HG03108 (cell line): ENCODE measurements at regions not wholly inside any gene's neighbourhood (a gene's known extent, or its start where the extent isn't known, plus 50 kb on each side); places are given as distances from the start of the nearest gene placed in this dataset.

Experiments used
- ATAC-seq: cut with Tn5 transposase; IDR thresholded peaks from one replicate; pipeline ENCODE4 v1.9.1; 2021; ENCODE audit warnings: moderate library complexity; ENCODE audit not compliant: unreplicated experiment

DNA sequence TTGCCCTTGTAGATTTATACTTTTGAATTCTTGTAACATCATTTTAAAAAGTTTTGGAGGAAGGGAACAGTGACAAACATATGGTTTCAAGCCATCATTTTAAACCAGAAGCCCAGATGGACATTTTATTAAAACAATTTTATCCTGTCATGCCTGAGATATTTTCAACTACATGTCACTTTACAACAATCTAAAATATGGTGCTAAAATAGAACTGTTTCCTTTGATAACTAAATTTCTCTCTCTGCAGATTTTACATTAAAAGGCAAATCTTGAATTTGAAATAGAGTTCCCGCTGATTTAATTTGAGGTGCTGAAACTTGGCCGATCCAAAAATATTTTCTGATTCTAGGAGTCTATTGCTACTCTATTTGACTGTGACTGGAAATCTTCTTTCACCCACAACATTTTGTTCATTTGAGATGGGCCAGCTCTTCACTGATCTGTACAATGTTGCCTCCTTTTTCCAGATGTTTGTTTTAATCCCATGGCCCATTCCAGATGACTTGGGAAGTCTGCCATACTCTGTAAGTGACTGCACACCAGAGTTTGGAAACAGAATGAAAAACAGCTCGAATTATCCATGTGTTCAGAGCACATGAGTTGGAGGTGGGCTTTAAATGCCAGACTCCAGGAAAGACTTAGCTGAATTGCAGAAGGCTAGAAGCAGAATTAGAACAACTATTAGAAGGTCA is 402.5 kb downstream of the TMEM135 start:
- no peak for ATAC-seq

DNA sequence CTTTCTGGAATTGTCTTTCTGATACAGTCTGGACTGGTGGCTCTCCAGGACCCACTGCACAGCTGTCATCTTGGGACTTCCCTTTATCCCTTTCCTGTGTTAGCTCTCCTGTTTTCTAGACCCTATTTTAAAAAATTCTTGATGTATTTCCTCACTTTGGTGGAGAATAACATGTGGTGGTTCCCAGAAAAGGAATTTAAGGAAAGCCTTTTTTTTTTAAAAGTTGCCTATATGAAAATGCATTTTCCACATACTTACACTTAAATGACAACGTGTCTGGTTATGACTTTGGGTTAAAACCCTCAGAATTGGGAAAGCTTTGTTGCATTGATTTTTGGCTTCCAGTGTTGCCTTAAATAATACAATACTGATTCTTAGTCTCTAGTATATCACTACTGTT is 400.7 kb downstream of the TMEM135 start:
- ATAC-seq, result no peak

- ATAC-seq, result no peak
Measured at GRCh38 chr11:87437844-87438223, 400.1 kb downstream of the TMEM135 start.

GRCh38 chr11:87437133-87437843 is 399.6 kb downstream of the TMEM135 start:
- ATAC-seq, result no peak

DNA sequence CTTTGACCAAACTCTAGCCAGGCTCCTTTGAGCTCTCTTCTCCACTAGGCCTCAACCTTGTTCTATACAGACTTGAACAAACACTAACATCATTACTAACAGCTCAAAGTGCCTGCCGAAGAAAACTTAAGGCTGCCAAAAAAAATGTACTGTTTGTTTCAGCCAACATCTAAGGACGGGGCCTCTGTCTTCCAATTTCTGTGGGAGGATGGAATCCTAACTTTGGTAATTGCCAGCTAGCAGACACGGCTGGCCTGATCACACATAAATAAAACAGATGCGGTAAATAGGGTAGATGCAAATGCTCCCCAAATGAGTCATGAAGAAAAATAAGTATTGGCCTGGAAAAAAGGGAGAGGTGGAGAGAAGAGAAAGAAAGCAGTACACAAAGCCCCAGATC is 394.3 kb downstream of the TMEM135 start:
- no peak for ATAC-seq

DNA sequence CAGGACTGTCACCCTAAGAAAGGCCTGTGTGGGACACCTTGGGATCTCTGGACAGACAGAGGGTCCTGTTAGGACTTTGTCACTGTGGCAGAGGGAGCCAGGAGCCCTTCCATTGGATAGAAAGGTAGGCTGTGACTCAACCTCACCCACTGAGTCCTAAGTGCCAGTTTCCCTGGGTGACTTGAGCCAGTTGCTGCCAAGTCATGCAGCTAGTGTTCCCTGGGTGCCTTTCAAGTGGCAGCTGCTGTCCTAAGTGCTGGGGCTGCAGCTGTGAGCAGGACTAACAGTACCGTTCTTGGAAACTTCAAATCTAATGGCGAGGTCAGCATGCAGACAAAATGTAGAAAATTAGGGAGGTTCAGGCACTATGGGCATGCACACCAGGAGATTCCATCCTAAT is 393.7 kb downstream of the TMEM135 start:
- ATAC-seq, result no peak

DNA sequence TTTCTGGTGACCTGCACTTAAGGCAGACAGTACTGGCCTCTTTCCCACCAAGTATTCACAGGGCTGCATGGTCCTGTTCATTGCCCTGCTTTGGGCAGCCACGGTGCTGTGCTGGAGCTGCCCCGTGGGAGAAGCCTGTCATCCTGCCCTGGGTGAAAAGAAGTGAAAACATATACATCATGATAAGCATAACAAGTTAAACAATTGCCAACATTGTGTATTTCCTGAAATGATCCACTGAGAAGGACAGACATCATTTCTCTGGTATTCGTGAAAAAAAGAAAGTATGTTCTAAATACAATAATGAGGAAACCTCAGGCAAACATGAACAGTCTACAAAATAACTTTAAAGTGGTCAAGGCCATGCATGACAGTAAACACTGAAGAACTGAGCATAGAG is 393.1 kb downstream of the TMEM135 start:
- no peak for ATAC-seq

GRCh38 chr11:87429996-87430395 is 392.3 kb downstream of the TMEM135 start:
- no peak for ATAC-seq

DNA sequence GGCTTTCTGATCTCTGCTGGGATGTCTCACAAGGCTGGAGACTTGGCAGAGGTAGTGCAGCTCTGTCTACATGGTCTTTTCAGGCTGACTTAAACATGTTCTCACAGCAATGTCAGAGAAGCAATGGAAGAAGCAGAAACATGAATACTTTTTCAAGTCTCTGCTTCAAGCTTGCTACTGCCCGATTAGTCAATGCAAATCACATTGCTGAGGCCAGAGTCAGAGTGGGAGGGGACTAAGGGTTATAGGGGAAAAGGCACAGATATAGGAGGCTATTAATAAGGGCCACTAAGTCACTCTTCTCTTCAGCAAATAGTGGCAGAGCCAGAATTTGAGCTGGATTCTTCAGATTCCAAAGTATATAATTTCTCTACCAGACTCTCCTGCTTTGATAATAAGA is 390.5 kb downstream of the TMEM135 start:
- no peak for ATAC-seq

DNA sequence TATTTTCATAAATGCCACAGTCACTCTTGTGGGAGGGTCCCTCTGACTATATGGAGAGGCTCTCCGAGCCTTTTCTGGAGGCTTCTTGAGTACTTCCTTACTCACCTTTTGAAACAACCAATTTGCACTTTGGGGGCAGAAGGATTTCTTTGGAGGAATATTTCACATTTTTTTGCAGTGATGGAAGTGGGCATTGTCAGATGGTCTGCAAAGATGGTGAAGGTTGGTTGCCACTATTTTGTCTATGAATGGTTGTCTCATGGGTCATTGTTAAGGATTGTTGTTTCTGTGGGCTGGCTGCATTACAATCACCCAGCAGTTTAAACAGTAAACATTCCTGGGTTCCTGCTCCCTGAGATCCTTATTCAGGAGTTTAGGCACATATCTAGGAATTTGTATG is 388.2 kb downstream of the TMEM135 start:
- no peak for ATAC-seq

GRCh38 chr11:87425391-87425790 is 387.7 kb downstream of the TMEM135 start:
- ATAC-seq, result no peak

- no peak for ATAC-seq
Measured at GRCh38 chr11:87423161-87423560, 385.4 kb downstream of the TMEM135 start.

- ATAC-seq, result no peak
Measured at GRCh38 chr11:87422566-87422965, 384.8 kb downstream of the TMEM135 start.

DNA sequence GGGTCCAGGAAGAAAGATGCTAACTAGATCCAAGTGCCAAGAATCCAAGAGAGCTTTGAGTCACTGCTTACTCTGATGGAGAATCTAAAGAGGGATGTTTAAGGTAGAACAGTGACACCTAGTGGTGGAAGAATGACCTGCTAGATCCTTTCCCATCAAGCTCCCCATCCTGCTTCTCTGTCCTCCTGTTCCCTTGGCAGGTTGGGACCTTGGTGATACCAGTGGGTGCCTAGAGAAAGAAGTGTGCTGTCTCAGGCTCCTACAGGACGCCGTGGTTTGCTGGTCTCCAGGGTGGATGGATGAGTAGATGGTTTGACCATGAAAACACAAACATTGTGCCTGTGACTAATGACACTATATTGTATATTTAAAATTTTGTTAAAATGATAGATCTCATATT is 383.7 kb downstream of the TMEM135 start:
- peak; percentile 69 for ATAC-seq

- no peak for ATAC-seq
Measured at GRCh38 chr11:87417951-87418350, 380.2 kb downstream of the TMEM135 start.

DNA sequence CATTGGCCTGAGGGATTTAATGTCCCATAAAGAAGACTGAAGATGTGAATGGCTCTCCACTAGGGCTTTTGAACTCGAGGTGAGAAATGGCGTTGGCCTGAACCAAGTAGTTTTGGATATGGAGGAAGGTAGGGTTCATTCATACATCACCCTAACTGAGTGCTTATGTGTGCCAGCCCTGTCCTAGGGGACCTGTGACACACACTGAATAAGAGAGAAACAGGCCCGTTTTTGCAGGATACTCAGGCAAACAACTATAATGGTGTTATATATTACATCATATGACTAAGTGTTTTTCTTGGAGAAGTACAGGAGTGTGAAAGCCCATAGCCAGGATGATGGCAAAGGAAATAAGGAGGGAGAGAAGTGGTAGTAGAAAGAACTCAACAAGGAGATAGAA is 368.1 kb downstream of the TMEM135 start:
- no peak for ATAC-seq

DNA sequence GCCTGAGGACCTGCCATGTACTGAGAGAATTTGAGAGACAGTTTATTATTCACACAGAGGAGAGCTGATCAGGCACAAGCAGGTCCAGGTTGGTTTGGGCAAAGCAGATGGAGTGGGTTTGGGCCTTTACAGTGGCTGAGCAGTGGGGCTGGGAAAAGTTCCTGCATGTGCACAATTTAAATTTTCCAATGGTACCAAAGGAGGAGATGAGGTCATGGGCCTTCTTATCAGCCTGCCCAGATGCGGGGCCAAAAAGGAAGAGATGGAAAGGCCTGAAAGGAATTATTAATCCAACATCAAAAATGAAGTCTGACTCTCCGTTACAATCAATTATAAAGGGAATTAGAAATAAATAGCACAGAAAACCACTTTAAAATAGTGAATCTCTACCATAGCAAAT is 367.6 kb downstream of the TMEM135 start:
- ATAC-seq, result no peak

- no peak for ATAC-seq
Measured at GRCh38 chr11:87401653-87402052, 363.9 kb downstream of the TMEM135 start.

DNA sequence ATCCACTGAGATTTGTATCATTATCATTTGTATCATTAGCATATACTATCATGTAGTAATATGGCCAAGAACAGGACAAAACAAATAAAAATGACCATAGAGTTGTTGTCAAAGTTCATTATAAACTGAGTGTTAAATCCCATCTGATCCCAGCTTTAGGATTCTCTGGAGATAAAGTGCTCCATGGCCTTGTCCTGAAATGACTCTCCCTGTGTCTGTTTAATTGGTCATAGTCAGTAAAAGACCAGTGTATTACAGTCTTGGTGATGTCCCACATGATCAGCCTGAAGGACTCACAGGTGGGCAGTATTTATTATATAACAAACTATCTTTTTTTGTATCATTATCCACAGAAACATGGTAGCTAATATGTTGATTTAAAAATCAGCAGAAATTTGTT is 361.6 kb downstream of the TMEM135 start:
- ATAC-seq, result no peak

DNA sequence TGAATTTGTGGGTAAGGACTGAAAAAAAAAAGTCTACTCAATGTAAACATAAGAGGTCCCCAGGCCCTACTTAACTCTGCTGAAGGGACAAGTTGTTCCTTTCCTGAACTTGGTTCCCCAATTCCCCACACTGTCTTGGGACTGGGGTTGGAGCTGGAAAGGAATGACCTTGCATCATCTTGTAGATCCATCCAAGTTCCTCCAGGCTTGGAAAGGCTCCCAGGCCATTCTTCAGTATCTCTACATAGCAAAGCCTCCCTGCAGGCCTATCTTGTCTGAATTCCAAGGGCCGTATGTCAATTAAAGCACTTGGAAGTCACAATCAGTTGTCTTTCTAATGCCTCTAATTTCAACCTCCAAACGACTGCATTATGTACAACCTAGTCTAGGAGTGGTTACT is 361.2 kb downstream of the TMEM135 start:
- ATAC-seq, result no peak

DNA sequence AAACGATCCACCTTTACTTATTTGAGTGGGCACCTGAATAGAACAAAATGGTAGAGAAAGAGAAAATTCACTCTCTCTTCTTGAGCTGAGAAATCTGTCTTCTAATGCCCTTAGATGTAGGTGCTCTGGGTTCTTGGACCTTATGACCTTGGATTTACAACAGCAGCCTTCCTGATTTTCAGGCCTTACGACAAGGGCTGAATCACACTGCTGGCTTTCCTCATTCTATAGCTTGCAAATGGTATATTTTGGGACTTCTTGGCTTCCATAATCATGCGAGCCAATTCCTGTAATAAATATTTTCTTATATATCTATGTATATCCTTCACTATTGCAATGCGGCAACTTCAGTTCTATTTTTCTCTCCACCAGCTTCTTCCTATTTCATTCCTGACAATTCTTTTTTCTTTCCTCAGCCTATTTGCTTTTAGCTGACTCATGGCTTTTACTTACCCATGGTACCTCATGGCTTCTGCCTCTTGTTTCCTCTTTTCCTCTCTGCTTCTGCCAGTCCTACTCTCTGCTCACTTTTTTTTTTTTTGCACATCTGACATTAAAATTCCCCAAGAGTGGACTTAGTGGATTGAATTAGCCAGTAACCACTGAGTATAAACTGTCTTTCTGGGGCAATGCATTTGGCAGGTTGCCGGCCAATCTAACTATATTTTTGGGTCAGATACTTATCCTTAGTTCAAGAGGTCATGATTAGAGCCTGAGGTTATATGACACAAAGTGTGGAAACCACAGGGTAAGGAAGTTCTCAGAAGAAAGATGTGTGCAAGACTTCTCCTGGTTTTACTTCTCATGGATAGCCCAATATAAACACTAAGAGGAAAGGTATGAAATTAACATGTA is 359.5 kb downstream of the TMEM135 start:
- ATAC-seq, result no peak

DNA sequence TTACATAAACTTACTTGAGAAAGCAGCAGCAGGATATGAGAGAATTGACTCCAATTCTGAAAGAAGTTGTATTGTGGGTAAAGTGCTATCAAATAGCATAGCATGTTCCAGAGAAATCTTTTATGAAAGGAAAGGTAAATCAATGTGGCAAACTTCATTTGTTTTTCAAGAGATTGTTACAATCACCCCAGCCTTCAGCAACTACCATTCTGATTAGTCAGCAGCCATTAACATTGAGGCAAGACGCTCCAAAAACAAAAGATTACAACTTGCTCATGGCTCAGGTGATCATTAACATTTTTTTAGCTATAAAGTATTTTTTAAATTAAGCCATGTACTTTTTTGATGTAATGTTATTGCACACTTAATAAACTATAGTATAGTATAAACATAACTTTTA is 357.2 kb downstream of the TMEM135 start:
- ATAC-seq, result no peak
